ENCODE measurements at regions not wholly inside any gene's neighbourhood (a gene's known extent, or its start where the extent isn't known, plus 50 kb on each side); places are given as distances from the start of the nearest gene placed in this dataset.

DNA sequence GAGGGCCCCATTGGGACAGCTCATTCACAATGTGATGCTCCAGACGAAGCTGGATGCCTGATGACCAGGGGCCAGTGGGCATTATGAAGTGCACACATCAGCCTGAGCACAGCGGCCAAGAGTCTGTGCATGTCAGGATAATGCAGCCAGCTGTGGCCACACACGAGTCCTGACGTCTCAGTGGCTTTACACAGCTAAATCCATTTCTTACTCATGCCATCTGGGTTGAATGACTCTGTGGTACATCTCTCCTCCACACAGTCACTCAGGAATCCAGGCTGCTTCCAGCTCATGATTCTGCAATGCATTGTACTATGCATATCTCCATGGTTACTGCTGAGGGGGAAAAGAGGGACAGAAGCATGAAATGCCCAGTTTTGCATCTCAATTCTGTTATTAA, 123.6 kb downstream of the PRLHR start:
- Histone ChIP-seq H3K9ac (ENCODE audit: insufficient read depth, low read depth, low read length) (no peak overlapping the region), H4K20me1 (ENCODE audit: insufficient read depth, low read length) (no peaks in the 10 kb centered on the region), H3K36me3 (replicated peaks in 1 of 2; ENCODE audit: control insufficient read depth in 1 of 2, insufficient read depth in 2 of 2, low read length in 2 of 2) (no peaks in the 10 kb centered on the region), H2AFZ (ENCODE audit: low read length) (no peak overlapping the region), H3K27me3 (ENCODE audit: control insufficient read depth in 1 of 2, insufficient read depth in 2 of 2, low read length in 2 of 2) (peaks cover 0 to 42% of the 10 kb centered on the region in 2 experiments; a peak in 4 of 5 replicates), H3K4me2 (ENCODE audit: low read depth, low read length) (no peak overlapping the region), H3K4me1 (ENCODE audit: insufficient read depth, low read length) (no peaks in the 10 kb centered on the region), H3K4me3 (replicated peaks in 1 of 3; ENCODE audit: insufficient read depth in 1 of 3, low read depth in 2 of 3, low read length in 3 of 3) (no peak overlapping the region), H3K79me2 (ENCODE audit: insufficient read depth, low read length) (no peaks in the 10 kb centered on the region), H3K27ac (ENCODE audit: extremely low read length, insufficient read depth, low read length) (no peak overlapping the region), H3K9me3 (ENCODE audit: low read length) (no peaks in the 10 kb centered on the region)
- intact Hi-C loops (cut with micrococcal nuclease; ENCODE audit: unreplicated experiment) (no loop called here), in situ Hi-C loops (cut with HindIII; ENCODE audit: extremely low pct_ligation_motif_present, low pct_unique_long_range_greater_than_20kb) (no loop called here)
- FAIRE-seq, result no peak
- WGBS (ENCODE audit: low lambda C conversion rate), result 4% methylated on average over 4 of the region's 4 CpGs
- no peak for ATAC-seq
- ChIA-PET CTCF (ENCODE audit: low intra/inter-chr PET ratio, low total read pairs) (no interaction called here), POLR2A (no interaction called here)
- BruUV-seq (replicated peaks), result no TSS peak
- TF ChIP-seq HDAC2 (CRISPR knock-in tag; IDR thresholded peaks at IDR 0.05), result no peak
- TF ChIP-seq SUZ12 (IDR thresholded peaks at IDR 0.05; ENCODE audit: low read depth, low read length), result no peak
- no peak for DNase-seq (ENCODE audit: low spot score)

DNA sequence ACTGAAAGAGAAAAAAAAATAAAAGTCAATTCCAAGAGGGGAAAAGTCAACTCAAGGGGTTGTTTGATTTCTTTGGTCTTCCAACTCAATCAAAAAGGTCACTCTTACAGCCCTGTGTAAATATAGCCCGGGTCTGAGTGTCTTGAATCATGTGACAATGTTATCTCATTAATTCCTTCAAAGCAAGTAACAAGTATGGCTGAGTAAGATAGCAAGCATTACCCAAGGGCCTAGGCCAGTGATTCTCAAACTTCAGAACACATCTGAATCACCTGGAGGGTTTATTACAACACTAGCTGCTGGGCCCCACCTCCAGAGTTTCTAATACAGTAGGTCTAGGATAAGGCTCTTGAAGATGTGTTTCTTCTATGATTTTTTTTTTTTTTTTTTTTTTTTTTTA, 125.0 kb downstream of the PRLHR start:
- in situ Hi-C loops (cut with HindIII; ENCODE audit: extremely low pct_ligation_motif_present, low pct_unique_long_range_greater_than_20kb) (no loop called here), intact Hi-C loops (cut with micrococcal nuclease; ENCODE audit: unreplicated experiment) (no loop called here)
- Histone ChIP-seq H3K9me3 (ENCODE audit: low read length) (no peaks in the 10 kb centered on the region), H3K36me3 (replicated peaks in 1 of 2; ENCODE audit: control insufficient read depth in 1 of 2, insufficient read depth in 2 of 2, low read length in 2 of 2) (no peaks in the 10 kb centered on the region), H3K4me1 (ENCODE audit: insufficient read depth, low read length) (no peaks in the 10 kb centered on the region), H3K27ac (ENCODE audit: extremely low read length, insufficient read depth, low read length) (no peak overlapping the region), H2AFZ (ENCODE audit: low read length) (no peak overlapping the region), H3K27me3 (ENCODE audit: control insufficient read depth in 1 of 2, insufficient read depth in 2 of 2, low read length in 2 of 2) (peaks cover 0 to 42% of the 10 kb centered on the region in 2 experiments; a peak in 4 of 5 replicates), H4K20me1 (ENCODE audit: insufficient read depth, low read length) (no peaks in the 10 kb centered on the region), H3K4me2 (ENCODE audit: low read depth, low read length) (no peak overlapping the region), H3K9ac (ENCODE audit: insufficient read depth, low read depth, low read length) (no peak overlapping the region), H3K79me2 (ENCODE audit: insufficient read depth, low read length) (no peaks in the 10 kb centered on the region), H3K4me3 (replicated peaks in 1 of 3; ENCODE audit: insufficient read depth in 1 of 3, low read depth in 2 of 3, low read length in 3 of 3) (no peak overlapping the region)
- WGBS (ENCODE audit: low lambda C conversion rate), result 0% methylated on average over 1 of the region's 1 CpG
- no peak for FAIRE-seq
- TF ChIP-seq SP1 (IDR thresholded peaks at IDR 0.05) (no peak), SP1 (CRISPR knock-in tag; IDR thresholded peaks at IDR 0.05) (no peak), FLYWCH1 (CRISPR knock-in tag; IDR thresholded peaks at IDR 0.05) (no peak), ZNF746 (CRISPR knock-in tag; IDR thresholded peaks at IDR 0.05) (no peak), PAWR (CRISPR knock-in tag; IDR thresholded peaks at IDR 0.05; ENCODE audit: borderline replicate concordance) (no peak), ATM (IDR thresholded peaks at IDR 0.05; ENCODE audit: borderline replicate concordance) (no peak), ZNF256 (CRISPR knock-in tag; conservative IDR thresholded peaks at IDR 0.05) (no peak), ZNF768 (CRISPR knock-in tag; IDR thresholded peaks at IDR 0.05) (no peak), HNRNPLL (IDR thresholded peaks at IDR 0.05; ENCODE audit: low read depth, low read length, poor library complexity, severe bottlenecking) (no peak), ZNF772 (CRISPR knock-in tag; IDR thresholded peaks at IDR 0.05) (no peak), ZFP82 (CRISPR knock-in tag; IDR thresholded peaks at IDR 0.05; ENCODE audit: borderline replicate concordance) (no peak), ZNF430 (CRISPR knock-in tag; IDR thresholded peaks at IDR 0.05) (no peak), ATAD3A (CRISPR knock-in tag; IDR thresholded peaks at IDR 0.05) (no peak)
- TF ChIP-seq, protein P1, sequence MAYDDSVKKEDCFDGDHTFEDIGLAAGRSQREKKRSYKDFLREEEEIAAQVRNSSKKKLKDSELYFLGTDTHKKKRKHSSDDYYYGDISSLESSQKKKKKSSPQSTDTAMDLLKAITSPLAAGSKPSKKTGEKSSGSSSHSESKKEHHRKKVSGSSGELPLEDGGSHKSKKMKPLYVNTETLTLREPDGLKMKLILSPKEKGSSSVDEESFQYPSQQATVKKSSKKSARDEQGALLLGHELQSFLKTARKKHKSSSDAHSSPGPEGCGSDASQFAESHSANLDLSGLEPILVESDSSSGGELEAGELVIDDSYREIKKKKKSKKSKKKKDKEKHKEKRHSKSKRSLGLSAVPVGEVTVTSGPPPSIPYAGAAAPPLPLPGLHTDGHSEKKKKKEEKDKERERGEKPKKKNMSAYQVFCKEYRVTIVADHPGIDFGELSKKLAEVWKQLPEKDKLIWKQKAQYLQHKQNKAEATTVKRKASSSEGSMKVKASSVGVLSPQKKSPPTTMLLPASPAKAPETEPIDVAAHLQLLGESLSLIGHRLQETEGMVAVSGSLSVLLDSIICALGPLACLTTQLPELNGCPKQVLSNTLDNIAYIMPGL (CRISPR knock-in tag; IDR thresholded peaks at IDR 0.05; ENCODE audit: borderline replicate concordance in 1 of 2, low read depth in 1 of 2), result no peak
- TF ChIP-seq, protein P2, sequence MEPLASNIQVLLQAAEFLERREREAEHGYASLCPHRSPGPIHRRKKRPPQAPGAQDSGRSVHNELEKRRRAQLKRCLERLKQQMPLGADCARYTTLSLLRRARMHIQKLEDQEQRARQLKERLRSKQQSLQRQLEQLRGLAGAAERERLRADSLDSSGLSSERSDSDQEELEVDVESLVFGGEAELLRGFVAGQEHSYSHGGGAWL (CRISPR knock-in tag; IDR thresholded peaks at IDR 0.05), result no peak
- TF ChIP-seq, protein P3, sequence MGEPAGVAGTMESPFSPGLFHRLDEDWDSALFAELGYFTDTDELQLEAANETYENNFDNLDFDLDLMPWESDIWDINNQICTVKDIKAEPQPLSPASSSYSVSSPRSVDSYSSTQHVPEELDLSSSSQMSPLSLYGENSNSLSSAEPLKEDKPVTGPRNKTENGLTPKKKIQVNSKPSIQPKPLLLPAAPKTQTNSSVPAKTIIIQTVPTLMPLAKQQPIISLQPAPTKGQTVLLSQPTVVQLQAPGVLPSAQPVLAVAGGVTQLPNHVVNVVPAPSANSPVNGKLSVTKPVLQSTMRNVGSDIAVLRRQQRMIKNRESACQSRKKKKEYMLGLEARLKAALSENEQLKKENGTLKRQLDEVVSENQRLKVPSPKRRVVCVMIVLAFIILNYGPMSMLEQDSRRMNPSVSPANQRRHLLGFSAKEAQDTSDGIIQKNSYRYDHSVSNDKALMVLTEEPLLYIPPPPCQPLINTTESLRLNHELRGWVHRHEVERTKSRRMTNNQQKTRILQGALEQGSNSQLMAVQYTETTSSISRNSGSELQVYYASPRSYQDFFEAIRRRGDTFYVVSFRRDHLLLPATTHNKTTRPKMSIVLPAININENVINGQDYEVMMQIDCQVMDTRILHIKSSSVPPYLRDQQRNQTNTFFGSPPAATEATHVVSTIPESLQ (CRISPR knock-in tag; conservative IDR thresholded peaks at IDR 0.05), result no peak
- CTCF ChIA-PET (ENCODE audit: low intra/inter-chr PET ratio, low total read pairs), result no interaction called here
- no peak for DNase-seq (ENCODE audit: low spot score)
- no peak for ATAC-seq
- BruUV-seq (replicated peaks), result no TSS peak
- POLR2A ChIA-PET, result no interaction called here
